Left ventricle myocardium superior (tissue), 1 donor: ENCODE measurements at regions not wholly inside any gene's neighbourhood (a gene's known extent, or its start where the extent isn't known, plus 50 kb on each side); places are given as distances from the start of the nearest gene placed in this dataset.

Experiments
- ATAC-seq: fragments of 200-7000 bp; cut with Tn5 transposase; one replicate; pipeline ENCODE4 v1.9.1; 2020; ENCODE audit warnings: mild to moderate bottlenecking, moderate library complexity
- DNase-seq: peaks from one replicate; pipeline ENCODE4 v3.0.0-alpha.2; 2020
- intact Hi-C: fragments of 100-400 bp; cut with micrococcal nuclease; formaldehyde crosslinking; loops from one replicate; pipeline ENCODE4 v1.11.0; 2022
- donor health status: DM: no; HTN: yes; CAD: no; lungs with severe emphysema.

DNA sequence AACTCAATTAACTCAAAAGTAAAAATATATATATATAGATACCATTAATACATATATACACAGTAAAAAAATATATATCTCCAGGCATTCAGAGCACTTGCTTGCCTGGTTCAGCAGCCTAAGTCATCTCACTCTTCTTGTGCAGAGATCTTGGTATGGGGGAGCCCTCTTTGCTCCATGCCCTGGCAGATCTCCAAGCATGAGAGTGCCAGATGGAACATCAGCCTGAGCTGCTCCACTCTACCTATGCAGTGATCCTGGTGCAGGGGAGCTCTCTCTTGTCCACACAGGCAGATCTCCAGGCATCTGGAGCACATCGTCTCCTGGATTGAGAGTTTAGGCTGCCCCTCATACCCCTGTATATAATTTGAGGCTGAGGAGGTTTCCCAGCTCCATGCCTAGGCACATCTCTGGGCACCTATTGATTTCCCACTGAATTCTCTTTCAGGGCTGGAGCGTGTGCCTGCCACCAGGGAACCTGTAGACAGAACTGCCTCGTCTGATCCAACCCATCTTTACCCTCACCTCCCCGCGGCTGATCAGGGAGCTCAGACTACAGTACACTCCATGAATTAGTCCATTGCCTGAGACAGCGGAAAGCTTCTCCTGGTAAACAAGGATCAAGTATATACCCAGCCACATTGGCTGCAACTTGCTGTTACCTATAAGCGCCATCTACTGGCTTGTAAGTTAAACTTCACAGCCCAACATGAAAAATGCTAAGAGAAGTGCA lies 342.4 kb upstream of the GRIA1 start:
- ATAC-seq, result peak; percentile 75
- DNase-seq, result no peak
- intact Hi-C loops, result loop anchor here (5.0 kb wide), 1 partner anchor 586 kb away; no protein-coding TSS in a partner anchor

- no peak for DNase-seq
- ATAC-seq, result no peak
- intact Hi-C loops, result loop anchor here (5.0 kb wide), 1 partner anchor 586 kb away; no protein-coding TSS in a partner anchor
Measured at GRCh38 chr5:153148624-153148976, 341.9 kb upstream of the GRIA1 start.

GRCh38 chr5:153151558-153151957 lies 338.9 kb upstream of the GRIA1 start:
- ATAC-seq, result no peak
- DNase-seq, result no peak
- intact Hi-C loops, result no loop called here

DNA sequence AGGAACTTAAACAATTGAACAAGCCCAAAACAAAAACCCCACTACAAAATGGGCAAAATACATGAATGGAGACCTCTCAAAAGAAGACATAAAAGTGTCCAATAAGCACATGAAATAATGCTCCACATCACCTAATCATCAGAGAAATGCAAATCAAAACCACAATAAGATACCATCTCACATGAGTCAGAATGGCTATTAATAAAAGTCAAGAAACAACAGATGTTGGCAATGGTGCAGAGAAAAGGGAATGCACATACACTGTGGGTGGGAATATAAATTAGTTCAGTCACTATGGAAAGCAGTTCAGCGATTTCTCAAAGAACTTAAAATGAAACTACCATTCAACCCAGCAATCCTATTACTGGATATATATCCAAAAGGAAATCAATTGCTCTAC lies 337.4 kb upstream of the GRIA1 start:
- ATAC-seq (no peak), DNase-seq (no peak)
- intact Hi-C loops, result no loop called here

GRCh38 chr5:153157156-153157555 lies 333.3 kb upstream of the GRIA1 start:
- no peak for ATAC-seq
- no peak for DNase-seq
- intact Hi-C loops, result no loop called here

GRCh38 chr5:153158608-153159007 lies 331.9 kb upstream of the GRIA1 start:
- ATAC-seq, result no peak
- no peak for DNase-seq
- intact Hi-C loops, result no loop called here

- ATAC-seq, result no peak
- no peak for DNase-seq
- intact Hi-C loops, result no loop called here
Measured at GRCh38 chr5:153159616-153160015, 330.9 kb upstream of the GRIA1 start.

DNA sequence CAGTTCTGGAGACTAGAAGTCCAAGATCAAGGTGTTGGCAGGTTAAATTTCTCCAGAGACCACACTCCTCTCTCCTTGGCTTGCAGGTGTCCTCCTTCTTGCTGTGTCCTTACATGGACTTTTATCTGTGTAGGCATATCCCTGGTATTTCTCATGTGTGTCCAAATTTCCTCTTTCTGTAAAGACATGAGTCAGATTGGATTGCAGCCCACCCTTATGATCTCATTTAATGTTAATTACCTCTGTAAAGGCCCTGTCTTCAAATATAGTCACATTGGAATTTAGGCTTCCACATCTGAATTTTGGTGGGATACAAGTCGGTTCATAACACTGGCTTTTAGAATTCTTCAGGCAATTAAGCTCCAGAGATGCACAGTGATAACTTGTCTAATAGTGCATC lies 322.2 kb upstream of the GRIA1 start:
- intact Hi-C loops, result no loop called here
- no peak for ATAC-seq

DNA sequence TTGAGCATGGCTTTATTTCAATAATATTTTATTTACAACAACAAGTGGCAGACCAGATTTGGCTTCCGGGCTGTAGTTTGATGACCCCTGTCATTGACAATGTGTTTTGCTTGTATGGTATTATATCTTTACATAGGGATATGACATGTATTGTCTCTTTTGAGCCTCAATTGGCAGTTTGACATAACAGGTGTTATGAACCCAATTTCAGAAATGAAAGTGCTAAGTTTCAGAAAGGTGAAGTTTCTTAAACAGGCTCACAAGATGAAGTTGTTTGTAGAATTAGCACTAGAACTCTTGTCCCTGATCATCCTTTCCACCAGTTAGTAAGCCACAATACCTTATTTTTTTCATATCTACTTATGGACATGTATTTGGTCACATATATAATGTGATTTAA lies 303.0 kb upstream of the GRIA1 start:
- ATAC-seq (no peak), DNase-seq (no peak)
- intact Hi-C loops, result no loop called here

More for the DNA sequence above, 322.2 kb upstream of the GRIA1 start:
- no peak for DNase-seq

- intact Hi-C loops, result no loop called here
- ATAC-seq (no peak), DNase-seq (no peak)
Measured at GRCh38 chr5:153206361-153206760, 284.1 kb upstream of the GRIA1 start.

GRCh38 chr5:153209016-153209415 lies 281.5 kb upstream of the GRIA1 start:
- ATAC-seq, result no peak
- intact Hi-C loops, result no loop called here
- DNase-seq, result no peak

DNA sequence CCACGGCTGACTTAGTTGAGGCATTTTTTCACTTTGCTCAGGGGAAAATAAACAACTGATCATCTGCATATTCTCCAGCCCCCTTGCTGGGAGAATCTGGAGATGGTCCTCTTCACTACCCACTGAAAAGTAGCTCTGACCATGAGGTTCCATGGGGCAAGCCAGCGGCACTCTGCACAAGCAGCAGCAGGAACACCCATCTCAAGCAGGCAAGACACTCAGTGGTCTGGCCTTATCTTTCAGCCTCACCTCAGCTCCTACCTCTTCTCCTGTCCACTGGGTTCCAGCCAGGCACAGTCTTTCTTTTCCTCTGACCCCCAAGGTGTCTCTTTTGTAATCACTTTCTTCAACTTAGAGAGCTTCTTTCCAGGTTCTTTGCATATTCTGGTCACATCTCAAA lies 280.8 kb upstream of the GRIA1 start:
- no peak for ATAC-seq
- peak; percentile 11 for DNase-seq
- intact Hi-C loops, result no loop called here

DNA sequence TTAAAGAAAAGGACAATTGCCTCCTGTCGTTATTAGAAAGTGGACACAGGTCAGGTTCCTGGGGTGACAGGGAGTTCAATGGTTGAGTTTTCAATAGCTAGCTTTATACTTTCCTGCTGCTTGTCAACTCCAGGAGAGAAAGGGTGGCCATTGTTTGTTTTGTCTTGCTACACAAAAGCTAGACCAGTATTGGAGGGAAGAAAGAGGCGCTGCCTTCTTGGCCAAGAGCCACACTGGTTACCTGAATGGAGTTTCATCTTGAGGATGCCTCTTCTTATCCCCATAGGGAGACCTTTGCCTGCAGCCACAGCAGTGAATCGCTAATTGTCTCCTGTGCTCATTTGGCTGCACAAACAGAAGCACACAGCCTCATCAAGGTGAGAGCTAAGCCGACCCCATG lies 279.4 kb upstream of the GRIA1 start:
- no peak for DNase-seq
- no peak for ATAC-seq
- intact Hi-C loops, result no loop called here

DNA sequence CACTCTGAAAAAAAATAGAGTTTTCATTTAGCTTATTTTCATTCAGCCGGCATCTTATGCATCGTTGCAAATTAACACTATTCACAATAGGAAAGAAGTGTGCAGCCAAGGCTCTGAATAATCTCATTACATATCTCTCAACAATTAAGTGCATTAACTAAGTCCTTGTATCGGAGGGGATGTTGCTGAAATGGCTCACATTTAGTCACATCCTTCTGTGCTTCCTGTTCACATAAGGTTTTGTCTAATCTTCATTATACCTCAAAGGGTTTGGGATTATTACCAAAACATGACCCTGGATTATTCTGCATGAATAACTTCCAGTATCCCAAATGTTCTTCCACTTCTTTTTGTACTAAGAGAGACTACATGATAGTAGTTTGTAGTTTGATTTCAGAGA lies 278.0 kb upstream of the GRIA1 start:
- DNase-seq (no peak), ATAC-seq (no peak)
- intact Hi-C loops, result no loop called here

DNA sequence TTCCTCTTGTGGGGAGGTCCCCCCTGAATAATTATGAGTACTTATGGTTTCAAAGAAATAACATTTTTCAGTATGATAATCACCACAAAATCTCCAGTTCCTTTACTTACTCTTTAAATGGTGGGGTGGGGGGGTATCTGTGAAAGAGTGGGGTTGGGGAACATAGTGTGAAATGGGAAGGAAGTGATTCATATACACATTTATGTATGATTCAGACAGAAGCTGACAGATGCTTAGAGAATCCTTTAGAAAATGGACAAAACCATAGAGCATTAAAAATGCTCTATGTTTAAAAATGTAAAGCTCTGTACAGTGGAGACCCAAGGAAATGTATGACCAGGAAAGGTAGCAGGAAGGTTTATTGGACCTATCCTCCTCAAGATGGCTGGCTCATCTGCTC lies 267.5 kb upstream of the GRIA1 start:
- intact Hi-C loops, result no loop called here

GRCh38 chr5:153223376-153223775 lies 267.1 kb upstream of the GRIA1 start:
- no peak for ATAC-seq
- DNase-seq, result no peak
- intact Hi-C loops, result no loop called here

More for the DNA sequence above, 267.5 kb upstream of the GRIA1 start:
- ATAC-seq (no peak), DNase-seq (no peak)

DNA sequence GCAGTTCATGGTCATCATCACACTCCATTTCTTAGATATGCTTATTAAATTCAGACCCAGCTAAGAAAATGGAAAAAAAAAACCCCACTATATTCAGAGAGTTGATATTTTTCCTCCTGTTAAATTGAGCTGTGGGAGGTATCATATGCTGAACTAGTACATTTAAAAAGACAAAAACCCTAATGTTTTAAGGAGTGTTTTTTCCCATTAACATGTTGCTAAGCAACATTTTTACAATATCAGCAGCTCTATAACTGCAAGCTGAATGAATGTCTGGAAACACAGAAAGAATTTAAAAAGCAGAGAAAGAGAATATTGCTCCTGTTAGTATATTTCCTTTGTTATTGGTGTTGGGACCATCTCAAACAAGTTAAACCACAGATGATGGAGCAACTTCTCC lies 265.8 kb upstream of the GRIA1 start:
- intact Hi-C loops, result no loop called here
- no peak for ATAC-seq
- DNase-seq, result no peak

- intact Hi-C loops, result no loop called here
- peak; percentile 28 for ATAC-seq
- DNase-seq, result no peak
Measured at GRCh38 chr5:153233933-153234332, 256.5 kb upstream of the GRIA1 start.

- DNase-seq, result no peak
- intact Hi-C loops, result no loop called here
- ATAC-seq, result no peak
Measured at GRCh38 chr5:153236319-153236718, 254.2 kb upstream of the GRIA1 start.

DNA sequence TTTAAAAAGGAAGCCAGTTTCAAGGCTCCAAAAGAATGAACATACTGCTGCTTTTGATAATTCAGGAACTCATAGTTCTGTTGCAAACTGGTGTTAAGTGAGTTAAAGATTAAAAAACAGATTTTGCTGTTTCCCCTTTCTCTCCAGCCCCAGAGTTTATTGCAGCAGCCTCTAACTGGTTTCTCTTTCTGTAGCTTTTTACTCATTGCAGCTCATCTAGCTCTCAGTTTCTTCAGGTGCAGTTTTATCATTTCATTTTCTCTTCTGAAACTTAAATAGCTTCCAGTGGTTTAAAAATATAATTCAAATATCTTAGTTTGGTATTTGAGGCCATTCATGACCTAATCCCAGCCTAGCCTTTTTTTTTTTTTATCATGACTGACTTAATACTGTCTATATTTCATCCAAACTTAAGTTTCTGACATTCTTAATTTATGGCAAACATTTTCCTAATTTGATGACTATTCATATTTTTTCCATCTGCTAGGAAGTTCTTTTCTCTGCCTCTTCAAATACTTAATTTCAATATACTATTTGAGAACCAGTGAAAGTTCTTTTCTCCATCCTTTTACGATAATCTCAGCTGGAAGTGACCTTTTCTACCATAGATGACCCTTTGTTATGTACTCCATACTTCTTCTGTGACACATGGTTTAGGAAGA lies 252.7 kb upstream of the GRIA1 start:
- ATAC-seq (no peak), DNase-seq (no peak)
- intact Hi-C loops, result no loop called here

GRCh38 chr5:153257381-153257780 lies 233.1 kb upstream of the GRIA1 start:
- DNase-seq (no peak), ATAC-seq (no peak)
- intact Hi-C loops, result no loop called here
